Globus pallidus (tissue), 1 donor: ENCODE measurements at regions not wholly inside any gene's neighbourhood (a gene's known extent, or its start where the extent isn't known, plus 50 kb on each side); places are given as distances from the start of the nearest gene placed in this dataset.
"Not testable (repeated sequence)": the region's sequence is repeated elsewhere in the genome, so short reads cannot be mapped to it uniquely, and the experiment has no call there.

ENCODE experiments used
- DNase-seq: peaks from one replicate; pipeline ENCODE4 v3.0.0-alpha.2; 2015; ENCODE audit warnings: low spot score

- DNase-seq, result no peak
Measured at GRCh38 chr2:138066139-138066806, 102.0 kb downstream of the HNMT start.

- no peak for DNase-seq
Measured at GRCh38 chr2:138066841-138067240, 102.6 kb downstream of the HNMT start.

- not testable (repeated sequence) for DNase-seq
Measured at GRCh38 chr2:138068669-138069068, 104.4 kb downstream of the HNMT start.

GRCh38 chr2:138071042-138071719, 106.9 kb downstream of the HNMT start:
- not testable (repeated sequence) for DNase-seq

- no peak for DNase-seq
Measured at GRCh38 chr2:138071720-138072719, 107.7 kb downstream of the HNMT start.

- DNase-seq, result peak; percentile 58
Measured at GRCh38 chr2:138078153-138078552, 113.9 kb downstream of the HNMT start.

- no peak for DNase-seq
Measured at GRCh38 chr2:138079976-138080375, 115.7 kb downstream of the HNMT start.

GRCh38 chr2:138081225-138082073, 117.2 kb downstream of the HNMT start:
- no peak for DNase-seq

- DNase-seq, result no peak
Measured at GRCh38 chr2:138084206-138084605, 119.9 kb downstream of the HNMT start.

GRCh38 chr2:138085441-138085840, 121.2 kb downstream of the HNMT start:
- not testable (repeated sequence) for DNase-seq

GRCh38 chr2:138086576-138086975, 122.3 kb downstream of the HNMT start:
- DNase-seq, result no peak

- DNase-seq, result no peak
Measured at GRCh38 chr2:138087751-138088593, 123.7 kb downstream of the HNMT start.

GRCh38 chr2:138090330-138090729, 126.1 kb downstream of the HNMT start:
- DNase-seq, result peak; percentile 54

GRCh38 chr2:138093455-138093854, 129.2 kb downstream of the HNMT start:
- no peak for DNase-seq

GRCh38 chr2:138094031-138094430, 129.8 kb downstream of the HNMT start:
- no peak for DNase-seq

GRCh38 chr2:138095336-138095735, 131.1 kb downstream of the HNMT start:
- DNase-seq, result no peak

- DNase-seq, result not testable (repeated sequence)
Measured at GRCh38 chr2:138099288-138099687, 135.0 kb downstream of the HNMT start.

- no peak for DNase-seq
Measured at GRCh38 chr2:138101718-138102117, 137.4 kb downstream of the HNMT start.

- no peak for DNase-seq
Measured at GRCh38 chr2:138102664-138103063, 138.4 kb downstream of the HNMT start.

GRCh38 chr2:138103156-138103555, 138.9 kb downstream of the HNMT start:
- DNase-seq, result no peak

- DNase-seq, result no peak
Measured at GRCh38 chr2:138104071-138104470, 139.8 kb downstream of the HNMT start.
